Right lobe of liver (tissue), 4 donors: ENCODE measurements at regions not wholly inside any gene's neighbourhood (a gene's known extent, or its start where the extent isn't known, plus 50 kb on each side); places are given as distances from the start of the nearest gene placed in this dataset.

Experiments
- CTCF ChIP-seq, 4 donors: fragments of 200-600 bp in 3 of 4; fragments of 450-650 bp in 1 of 4; IDR thresholded peaks; one replicate each; pipeline versions ENCODE4 v1.5.1 to v1.8.0; 2016 to 2022; ENCODE audit warnings: antibody characterized with exemption in 4 of 4, mild to moderate bottlenecking in 2 of 4
- POLR2A ChIP-seq: fragments of 450-650 bp; IDR thresholded peaks from one replicate; pipeline ENCODE4 v1.6.1; 2017; ENCODE audit warnings: antibody characterized with exemption, mild to moderate bottlenecking
- donor health status: DM: no; HTN: no; CAD: no.
- donor health status: DM: no; HTN: no; CAD: no.
- donor health status: DM: no; HTN: yes; CAD: no.

GRCh38 chr6:105900125-105900937, 185.8 kb upstream of the PRDM1 start:
- TF ChIP-seq CTCF (IDR thresholded peaks at IDR 0.05) (no peak), POLR2A (no peak)
